GM10266 (cell line): ENCODE measurements at regions not wholly inside any gene's neighbourhood (a gene's known extent, or its start where the extent isn't known, plus 50 kb on each side); places are given as distances from the start of the nearest gene placed in this dataset.

Experiments used
- DNase-seq: peaks from one replicate; pipeline ENCODE4 v3.0.0; 2012; ENCODE audit errors: extremely low spot score
- TF ChIP-seq, protein P1 (sequence below): IDR thresholded peaks from 2 replicates; pipeline ENCODE4 v1.5.1; 2012; ENCODE audit warnings: mild to moderate bottlenecking, low read depth; ENCODE audit not compliant: control insufficient read depth, insufficient read depth; ENCODE audit errors: missing control alignments

DNA sequence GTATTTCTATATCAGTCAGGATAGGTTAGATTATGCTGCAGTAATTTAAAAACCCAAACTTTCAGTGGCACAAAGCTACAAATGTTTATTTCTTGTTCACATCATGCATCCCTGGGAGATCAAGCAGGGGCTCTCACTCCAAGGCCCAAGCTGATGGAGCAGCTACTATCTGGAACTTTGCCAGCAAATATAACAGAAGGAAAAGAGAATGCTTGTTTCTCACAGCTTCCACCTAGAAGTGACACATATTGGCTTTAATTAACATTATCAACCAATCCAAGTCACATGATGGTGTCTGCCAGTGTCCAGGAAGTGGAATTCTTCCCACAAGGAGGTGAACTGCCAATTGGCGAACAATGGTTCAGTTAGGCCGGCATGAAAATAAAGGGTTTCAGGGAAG lies 306.9 kb downstream of the BCL11A start:
- TF ChIP-seq, protein P1, sequence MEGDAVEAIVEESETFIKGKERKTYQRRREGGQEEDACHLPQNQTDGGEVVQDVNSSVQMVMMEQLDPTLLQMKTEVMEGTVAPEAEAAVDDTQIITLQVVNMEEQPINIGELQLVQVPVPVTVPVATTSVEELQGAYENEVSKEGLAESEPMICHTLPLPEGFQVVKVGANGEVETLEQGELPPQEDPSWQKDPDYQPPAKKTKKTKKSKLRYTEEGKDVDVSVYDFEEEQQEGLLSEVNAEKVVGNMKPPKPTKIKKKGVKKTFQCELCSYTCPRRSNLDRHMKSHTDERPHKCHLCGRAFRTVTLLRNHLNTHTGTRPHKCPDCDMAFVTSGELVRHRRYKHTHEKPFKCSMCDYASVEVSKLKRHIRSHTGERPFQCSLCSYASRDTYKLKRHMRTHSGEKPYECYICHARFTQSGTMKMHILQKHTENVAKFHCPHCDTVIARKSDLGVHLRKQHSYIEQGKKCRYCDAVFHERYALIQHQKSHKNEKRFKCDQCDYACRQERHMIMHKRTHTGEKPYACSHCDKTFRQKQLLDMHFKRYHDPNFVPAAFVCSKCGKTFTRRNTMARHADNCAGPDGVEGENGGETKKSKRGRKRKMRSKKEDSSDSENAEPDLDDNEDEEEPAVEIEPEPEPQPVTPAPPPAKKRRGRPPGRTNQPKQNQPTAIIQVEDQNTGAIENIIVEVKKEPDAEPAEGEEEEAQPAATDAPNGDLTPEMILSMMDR, result no peak
- no peak for DNase-seq

GRCh38 chr2:60234274-60234986 lies 319.0 kb downstream of the BCL11A start:
- TF ChIP-seq, protein P1, result no peak
- DNase-seq, result no peak

- TF ChIP-seq, protein P1, result no peak
- DNase-seq, result no peak
Measured at GRCh38 chr2:60230596-60230995, 322.9 kb downstream of the BCL11A start.

GRCh38 chr2:60230037-60230436 lies 323.4 kb downstream of the BCL11A start:
- no peak for DNase-seq
- TF ChIP-seq, protein P1, result no peak

GRCh38 chr2:60226943-60227342 lies 326.5 kb downstream of the BCL11A start:
- TF ChIP-seq, protein P1, result no peak
- DNase-seq, result no peak

DNA sequence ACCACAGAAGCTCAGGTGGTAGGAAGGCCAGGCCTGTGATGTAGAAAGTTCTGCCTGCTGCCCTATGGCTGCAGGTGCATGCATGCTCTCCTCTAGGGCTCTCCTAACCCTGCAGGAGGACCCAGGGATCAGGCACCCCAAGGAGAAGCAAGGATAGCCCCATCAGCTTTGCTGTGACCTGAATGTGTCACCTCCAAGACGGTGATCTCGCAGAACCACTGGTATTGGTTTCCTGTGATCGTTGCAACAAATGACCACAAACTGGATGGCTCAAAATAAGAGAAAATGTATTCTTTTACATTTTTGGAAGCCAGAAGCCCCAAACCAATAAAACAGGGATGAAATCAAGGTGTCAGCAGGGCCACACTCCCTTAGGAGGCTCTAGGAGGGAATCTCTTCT lies 327.3 kb downstream of the BCL11A start:
- no peak for DNase-seq
- TF ChIP-seq, protein P1, result no peak

DNA sequence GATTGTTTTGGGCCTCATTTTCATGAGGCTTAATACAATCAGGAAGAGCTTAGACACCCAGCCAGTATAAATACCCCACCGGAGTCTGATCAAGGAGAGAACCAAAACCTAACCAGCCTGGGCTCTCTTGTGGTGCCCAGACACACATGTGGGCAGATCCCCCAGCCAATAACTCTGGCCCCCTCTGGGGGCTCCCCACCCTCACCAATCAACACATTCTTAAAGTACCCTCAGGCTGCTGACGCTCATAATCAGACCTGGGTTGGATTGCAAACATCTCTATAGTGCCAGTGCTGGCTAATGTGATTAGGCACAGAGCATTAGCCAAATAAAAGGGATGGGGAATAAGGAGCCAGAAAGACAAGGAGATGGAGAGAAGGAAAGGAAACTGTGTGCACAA lies 329.6 kb downstream of the BCL11A start:
- TF ChIP-seq, protein P1, result no peak
- DNase-seq, result no peak
